ENCODE measurements at regions not wholly inside any gene's neighbourhood (a gene's known extent, or its start where the extent isn't known, plus 50 kb on each side); places are given as distances from the start of the nearest gene placed in this dataset.

GRCh38 chr3:118400086-118400485 is 634.6 kb downstream of the IGSF11 start:
- TF ChIP-seq POLR2A (IDR thresholded peaks at IDR 0.05) = no peak
- TF ChIP-seq, protein P1, sequence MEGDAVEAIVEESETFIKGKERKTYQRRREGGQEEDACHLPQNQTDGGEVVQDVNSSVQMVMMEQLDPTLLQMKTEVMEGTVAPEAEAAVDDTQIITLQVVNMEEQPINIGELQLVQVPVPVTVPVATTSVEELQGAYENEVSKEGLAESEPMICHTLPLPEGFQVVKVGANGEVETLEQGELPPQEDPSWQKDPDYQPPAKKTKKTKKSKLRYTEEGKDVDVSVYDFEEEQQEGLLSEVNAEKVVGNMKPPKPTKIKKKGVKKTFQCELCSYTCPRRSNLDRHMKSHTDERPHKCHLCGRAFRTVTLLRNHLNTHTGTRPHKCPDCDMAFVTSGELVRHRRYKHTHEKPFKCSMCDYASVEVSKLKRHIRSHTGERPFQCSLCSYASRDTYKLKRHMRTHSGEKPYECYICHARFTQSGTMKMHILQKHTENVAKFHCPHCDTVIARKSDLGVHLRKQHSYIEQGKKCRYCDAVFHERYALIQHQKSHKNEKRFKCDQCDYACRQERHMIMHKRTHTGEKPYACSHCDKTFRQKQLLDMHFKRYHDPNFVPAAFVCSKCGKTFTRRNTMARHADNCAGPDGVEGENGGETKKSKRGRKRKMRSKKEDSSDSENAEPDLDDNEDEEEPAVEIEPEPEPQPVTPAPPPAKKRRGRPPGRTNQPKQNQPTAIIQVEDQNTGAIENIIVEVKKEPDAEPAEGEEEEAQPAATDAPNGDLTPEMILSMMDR (IDR thresholded peaks at IDR 0.05) = no peak

Data from Peyer's patch (tissue), 4 donors.